Hepatocyte (in vitro differentiated cells): ENCODE measurements at regions not wholly inside any gene's neighbourhood (a gene's known extent, or its start where the extent isn't known, plus 50 kb on each side); places are given as distances from the start of the nearest gene placed in this dataset.

ENCODE experiments used
- CTCF ChIP-seq: fragments of 200-600 bp; sonication (generic); IDR thresholded peaks from 2 replicates; pipeline ENCODE4 v1.5.1; 2016; ENCODE audit warnings: antibody characterized with exemption, mild to moderate bottlenecking; ENCODE audit not compliant: poor library complexity
- EZH2 ChIP-seq: fragments of 200-600 bp; sonication (generic); IDR thresholded peaks from 2 replicates; pipeline ENCODE4 v1.6.1; 2016; ENCODE audit warnings: antibody characterized with exemption, mild to moderate bottlenecking, borderline replicate concordance

- TF ChIP-seq CTCF (no peak), EZH2 (no peak)
Observed at GRCh38 chr17:37827905-37828650, 83.2 kb upstream of the HNF1B start.
